Activated T-cell treated with anti-CD3 and anti-CD28 coated beads, Interleukin-2, amount 50 U/mL, for 72 hours (primary cell): ENCODE measurements at regions not wholly inside any gene's neighbourhood (a gene's known extent, or its start where the extent isn't known, plus 50 kb on each side); places are given as distances from the start of the nearest gene placed in this dataset.

ENCODE experiments used
- ATAC-seq, 2 donors: fragments of 150-1000 bp; cut with Tn5 transposase; replicated peaks in 1 of 2; 2 replicates each; pipeline ENCODE4 v1.10.0; 2021; ENCODE audit warnings: moderate library complexity in 2 of 2, mild to moderate bottlenecking in 1 of 2
- DNase-seq, 2 donors: peaks; one replicate each; pipeline ENCODE4 v3.0.0; 2021 to 2022; ENCODE audit warnings: mixed read lengths in 1 of 2
- H3K27ac Mint-ChIP-seq: one replicate; pipeline ENCODE4 v1.8.0; 2022; ENCODE audit warnings: mild to moderate bottlenecking, moderate library complexity, mixed read lengths
- H3K27me3 Mint-ChIP-seq: one replicate; pipeline ENCODE4 v1.8.0; 2022; ENCODE audit warnings: low read depth, mixed read lengths
- H3K36me3 Mint-ChIP-seq, 2 donors: one replicate each; pipeline ENCODE4 v1.8.0; 2022; ENCODE audit warnings: mixed read lengths in 2 of 2, mild to moderate bottlenecking in 1 of 2; ENCODE audit not compliant: insufficient read depth in 2 of 2
- H3K4me1 Mint-ChIP-seq: one replicate; pipeline ENCODE4 v1.8.0; 2022; ENCODE audit warnings: low read depth, mixed read lengths
- H3K4me3 Mint-ChIP-seq, 2 donors: one replicate each; pipeline ENCODE4 v1.8.0; 2022; ENCODE audit warnings: mild to moderate bottlenecking in 2 of 2, mixed read lengths in 2 of 2, moderate library complexity in 2 of 2
- H3K9me3 Mint-ChIP-seq, 2 donors: one replicate each; pipeline ENCODE4 v1.8.0; 2022; ENCODE audit warnings: mixed read lengths in 2 of 2

- H3K9me3 Mint-ChIP-seq, result peaks cover 6 to 8% of the 10 kb centered on the region in 2 donors
- H3K36me3 Mint-ChIP-seq, result peaks cover 0 to 2% of the 10 kb centered on the region in 2 donors
- no peaks in the 10 kb centered on the region for H3K27me3 Mint-ChIP-seq
- H3K27ac Mint-ChIP-seq, result no peak overlapping the region
- H3K4me3 Mint-ChIP-seq, result no peak overlapping the region
- no peaks in the 10 kb centered on the region for H3K4me1 Mint-ChIP-seq
- ATAC-seq (no peak), DNase-seq (no peak)
Measured at GRCh38 chr10:108307925-108308312, 1143.4 kb upstream of the SORCS1 start.

- no peak for ATAC-seq
- H3K4me1 Mint-ChIP-seq, result no peaks in the 10 kb centered on the region
- peaks cover 9 to 11% of the 10 kb centered on the region in 2 donors for H3K9me3 Mint-ChIP-seq
- no peak for DNase-seq
- H3K4me3 Mint-ChIP-seq, result no peak overlapping the region
- no peak overlapping the region for H3K27ac Mint-ChIP-seq
- H3K36me3 Mint-ChIP-seq, result peaks cover 0 to 2% of the 10 kb centered on the region in 2 donors
- no peaks in the 10 kb centered on the region for H3K27me3 Mint-ChIP-seq
Measured at GRCh38 chr10:108307250-108307924, 1142.9 kb upstream of the SORCS1 start.

- Mint-ChIP-seq H3K36me3 (peaks cover 1 to 2% of the 10 kb centered on the region in 2 donors), H3K4me3 (no peak overlapping the region), H3K27ac (no peak overlapping the region), H3K27me3 (no peaks in the 10 kb centered on the region), H3K9me3 (peaks cover 14% of the 10 kb centered on the region in 2 donors), H3K4me1 (no peaks in the 10 kb centered on the region)
- ATAC-seq (no peak), DNase-seq (no peak)
Measured at GRCh38 chr10:108303149-108303548, 1138.6 kb upstream of the SORCS1 start.

- no peak for DNase-seq
- Mint-ChIP-seq H3K27ac (no peak overlapping the region), H3K9me3 (peaks cover 14% of the 10 kb centered on the region in 2 donors), H3K4me3 (no peak overlapping the region), H3K36me3 (peaks cover 1 to 2% of the 10 kb centered on the region in 2 donors), H3K4me1 (no peaks in the 10 kb centered on the region), H3K27me3 (no peaks in the 10 kb centered on the region)
- ATAC-seq, result no peak
Measured at GRCh38 chr10:108301002-108301401, 1136.5 kb upstream of the SORCS1 start.

- no peaks in the 10 kb centered on the region for H3K36me3 Mint-ChIP-seq
- peaks cover 8 to 12% of the 10 kb centered on the region in 2 donors for H3K9me3 Mint-ChIP-seq
- H3K27me3 Mint-ChIP-seq, result no peaks in the 10 kb centered on the region
- no peak overlapping the region for H3K27ac Mint-ChIP-seq
- H3K4me3 Mint-ChIP-seq, result no peak overlapping the region
- DNase-seq, result no peak
- H3K4me1 Mint-ChIP-seq, result no peaks in the 10 kb centered on the region
- no peak for ATAC-seq
Measured at GRCh38 chr10:108290823-108291222, 1126.3 kb upstream of the SORCS1 start.

- no peak for ATAC-seq
Measured at GRCh38 chr10:108275895-108276685, 1111.6 kb upstream of the SORCS1 start.

GRCh38 chr10:108260383-108260906 lies 1095.9 kb upstream of the SORCS1 start:
- H3K27me3 Mint-ChIP-seq, result no peaks in the 10 kb centered on the region
- ATAC-seq (no peak), DNase-seq (no peak)

More at GRCh38 chr10:108275895-108276685, 1111.6 kb upstream of the SORCS1 start:
- no peaks in the 10 kb centered on the region for H3K27me3 Mint-ChIP-seq
- peaks cover 10 to 17% of the 10 kb centered on the region in 2 donors for H3K9me3 Mint-ChIP-seq
- H3K36me3 Mint-ChIP-seq, result no peaks in the 10 kb centered on the region
- DNase-seq, result no peak
- no peaks in the 10 kb centered on the region for H3K4me1 Mint-ChIP-seq
- no peak overlapping the region for H3K4me3 Mint-ChIP-seq
- H3K27ac Mint-ChIP-seq, result no peak overlapping the region

GRCh38 chr10:108254089-108254488 lies 1089.6 kb upstream of the SORCS1 start:
- ATAC-seq, result no peak
- no peaks in the 10 kb centered on the region for H3K27me3 Mint-ChIP-seq
- peaks cover 3% of the 10 kb centered on the region in 2 donors for H3K9me3 Mint-ChIP-seq
- H3K4me1 Mint-ChIP-seq, result no peaks in the 10 kb centered on the region
- H3K36me3 Mint-ChIP-seq, result no peaks in the 10 kb centered on the region
- no peak overlapping the region for H3K27ac Mint-ChIP-seq
- no peak for DNase-seq
- H3K4me3 Mint-ChIP-seq, result no peak overlapping the region

More at GRCh38 chr10:108260383-108260906, 1095.9 kb upstream of the SORCS1 start:
- H3K4me1 Mint-ChIP-seq, result no peaks in the 10 kb centered on the region
- H3K27ac Mint-ChIP-seq, result no peak overlapping the region
- peaks cover 0 to 9% of the 10 kb centered on the region in 2 donors for H3K9me3 Mint-ChIP-seq
- H3K4me3 Mint-ChIP-seq, result no peak overlapping the region
- H3K36me3 Mint-ChIP-seq, result no peaks in the 10 kb centered on the region

- Mint-ChIP-seq H3K4me3 (no peak overlapping the region), H3K27me3 (no peaks in the 10 kb centered on the region), H3K36me3 (no peaks in the 10 kb centered on the region), H3K4me1 (no peaks in the 10 kb centered on the region), H3K27ac (no peak overlapping the region), H3K9me3 (peaks cover 2 to 3% of the 10 kb centered on the region in 2 donors)
- no peak for DNase-seq
- no peak for ATAC-seq
Measured at GRCh38 chr10:108252771-108253170, 1088.3 kb upstream of the SORCS1 start.

- DNase-seq (no peak), ATAC-seq (no peak)
- Mint-ChIP-seq H3K36me3 (no peaks in the 10 kb centered on the region), H3K9me3 (peaks cover 4 to 5% of the 10 kb centered on the region in 2 donors), H3K4me1 (no peaks in the 10 kb centered on the region), H3K27me3 (no peaks in the 10 kb centered on the region), H3K4me3 (no peak overlapping the region), H3K27ac (no peak overlapping the region)
Measured at GRCh38 chr10:108250936-108251620, 1086.6 kb upstream of the SORCS1 start.

GRCh38 chr10:108249940-108250339 lies 1085.4 kb upstream of the SORCS1 start:
- H3K27me3 Mint-ChIP-seq, result no peaks in the 10 kb centered on the region
- H3K9me3 Mint-ChIP-seq, result peaks cover 4 to 5% of the 10 kb centered on the region in 2 donors
- H3K27ac Mint-ChIP-seq, result no peak overlapping the region
- no peaks in the 10 kb centered on the region for H3K4me1 Mint-ChIP-seq
- H3K36me3 Mint-ChIP-seq, result no peaks in the 10 kb centered on the region
- no peak overlapping the region for H3K4me3 Mint-ChIP-seq
- DNase-seq (no peak), ATAC-seq (no peak)

- no peak overlapping the region for H3K4me3 Mint-ChIP-seq
- no peak for ATAC-seq
- H3K27me3 Mint-ChIP-seq, result no peaks in the 10 kb centered on the region
- H3K9me3 Mint-ChIP-seq, result peaks cover 7 to 13% of the 10 kb centered on the region in 2 donors
- no peaks in the 10 kb centered on the region for H3K4me1 Mint-ChIP-seq
- no peak for DNase-seq
- H3K36me3 Mint-ChIP-seq, result no peaks in the 10 kb centered on the region
- no peak overlapping the region for H3K27ac Mint-ChIP-seq
Measured at GRCh38 chr10:108244443-108245228, 1080.1 kb upstream of the SORCS1 start.
